HEK293 (cell line): ENCODE measurements at regions not wholly inside any gene's neighbourhood (a gene's known extent, or its start where the extent isn't known, plus 50 kb on each side); places are given as distances from the start of the nearest gene placed in this dataset.

Source experiments
- TSHZ1 ChIP-seq: fragments of 450-650 bp; formaldehyde crosslinking; IDR thresholded peaks from 2 replicates; pipeline ENCODE4 v1.5.1; 2016; ENCODE audit warnings: missing biosample characterization, missing genetic modification characterization, borderline replicate concordance
- ZNF121 ChIP-seq: fragments of 450-650 bp; formaldehyde crosslinking; IDR thresholded peaks from 2 replicates; pipeline ENCODE4 v1.5.1; 2016; ENCODE audit warnings: missing biosample characterization, missing genetic modification characterization
- ZNF302 ChIP-seq: fragments of 450-650 bp; formaldehyde crosslinking; IDR thresholded peaks from 2 replicates; pipeline ENCODE4 v1.5.1; 2016; ENCODE audit warnings: missing biosample characterization, missing genetic modification characterization, low read depth
- ZNF391 ChIP-seq: fragments of 450-650 bp; formaldehyde crosslinking; IDR thresholded peaks from 2 replicates; pipeline ENCODE4 v1.5.1; 2016; ENCODE audit warnings: low read depth, missing biosample characterization, missing genetic modification characterization, borderline replicate concordance

- TF ChIP-seq ZNF391 (tag by site-specific recombination) (no peak), ZNF302 (tag by site-specific recombination) (no peak), ZNF121 (tag by site-specific recombination) (no peak), TSHZ1 (tag by site-specific recombination) (no peak)
Observed at GRCh38 chr3:101156787-101157345, 163.5 kb downstream of the IMPG2 start.
